ENCODE measurements at regions not wholly inside any gene's neighbourhood (a gene's known extent, or its start where the extent isn't known, plus 50 kb on each side); places are given as distances from the start of the nearest gene placed in this dataset.

GRCh38 chr2:2413525-2413924 is 82.5 kb upstream of the MYT1L start:
- ATAC-seq, result no peak
- no peak for TF ChIP-seq TSHZ2 (CRISPR knock-in tag; IDR thresholded peaks at IDR 0.05)
- no peak for TF ChIP-seq ISL1 (CRISPR knock-in tag; IDR thresholded peaks at IDR 0.05)
- TF ChIP-seq CSDC2 (CRISPR knock-in tag; IDR thresholded peaks at IDR 0.05), result no peak
- TF ChIP-seq ZNF8 (CRISPR knock-in tag; IDR thresholded peaks at IDR 0.05), result no peak
- no peak for TF ChIP-seq TCF4 (CRISPR knock-in tag; IDR thresholded peaks at IDR 0.05; ENCODE audit: borderline replicate concordance)
- no peak for TF ChIP-seq TOX (CRISPR knock-in tag; IDR thresholded peaks at IDR 0.05; ENCODE audit: borderline replicate concordance)
- no peak for TF ChIP-seq ARNTL (CRISPR knock-in tag; IDR thresholded peaks at IDR 0.05; ENCODE audit: borderline replicate concordance, low read depth)
- TF ChIP-seq POU6F1 (CRISPR knock-in tag; IDR thresholded peaks at IDR 0.05; ENCODE audit: borderline replicate concordance, low read depth), result no peak
- TF ChIP-seq BACH2 (CRISPR knock-in tag; IDR thresholded peaks at IDR 0.05; ENCODE audit: borderline replicate concordance), result no peak
- TF ChIP-seq OSR1 (CRISPR knock-in tag; IDR thresholded peaks at IDR 0.05), result no peak

GRCh38 chr2:2410987-2411386 is 79.9 kb upstream of the MYT1L start:
- ATAC-seq, result no peak
- no peak for TF ChIP-seq ESRRG (CRISPR knock-in tag; IDR thresholded peaks at IDR 0.05)

- no peak for ATAC-seq
- TF ChIP-seq TCF4 (CRISPR knock-in tag; IDR thresholded peaks at IDR 0.05; ENCODE audit: borderline replicate concordance) (no peak), OSR1 (CRISPR knock-in tag; IDR thresholded peaks at IDR 0.05) (no peak), POU6F1 (CRISPR knock-in tag; IDR thresholded peaks at IDR 0.05; ENCODE audit: borderline replicate concordance, low read depth) (no peak), ZNF565 (CRISPR knock-in tag; conservative IDR thresholded peaks at IDR 0.05; ENCODE audit: low read depth) (no peak), ESRRG (CRISPR knock-in tag; IDR thresholded peaks at IDR 0.05) (no peak), ARNTL (CRISPR knock-in tag; IDR thresholded peaks at IDR 0.05; ENCODE audit: borderline replicate concordance, low read depth) (no peak), ZNF70 (CRISPR knock-in tag; IDR thresholded peaks at IDR 0.05) (no peak)
Observed at GRCh38 chr2:2409481-2409880, 78.4 kb upstream of the MYT1L start.

GRCh38 chr2:2405780-2406179 is 74.7 kb upstream of the MYT1L start:
- ATAC-seq, result no peak
- no peak for TF ChIP-seq ZC3H10 (CRISPR knock-in tag; IDR thresholded peaks at IDR 0.05)
- no peak for TF ChIP-seq ZFP3 (CRISPR knock-in tag; IDR thresholded peaks at IDR 0.05)
- TF ChIP-seq ZNF565 (CRISPR knock-in tag; conservative IDR thresholded peaks at IDR 0.05; ENCODE audit: low read depth), result no peak
- no peak for TF ChIP-seq ZFP30 (CRISPR knock-in tag; IDR thresholded peaks at IDR 0.05)
- TF ChIP-seq TSHZ2 (CRISPR knock-in tag; IDR thresholded peaks at IDR 0.05), result no peak
- TF ChIP-seq ESRRG (CRISPR knock-in tag; IDR thresholded peaks at IDR 0.05), result no peak
- no peak for TF ChIP-seq ZNF8 (CRISPR knock-in tag; IDR thresholded peaks at IDR 0.05)
- no peak for TF ChIP-seq TCF4 (CRISPR knock-in tag; IDR thresholded peaks at IDR 0.05; ENCODE audit: borderline replicate concordance)
- TF ChIP-seq GLIS3 (CRISPR knock-in tag; IDR thresholded peaks at IDR 0.05), result no peak
- TF ChIP-seq CSRNP3 (CRISPR knock-in tag; IDR thresholded peaks at IDR 0.05), result no peak
- TF ChIP-seq RARB (CRISPR knock-in tag; IDR thresholded peaks at IDR 0.05), result no peak
- no peak for TF ChIP-seq PPARA (CRISPR knock-in tag; IDR thresholded peaks at IDR 0.05; ENCODE audit: borderline replicate concordance)
- TF ChIP-seq ISL1 (CRISPR knock-in tag; IDR thresholded peaks at IDR 0.05), result no peak
- TF ChIP-seq POU6F1 (CRISPR knock-in tag; IDR thresholded peaks at IDR 0.05; ENCODE audit: borderline replicate concordance, low read depth), result no peak
- no peak for TF ChIP-seq BACH2 (CRISPR knock-in tag; IDR thresholded peaks at IDR 0.05; ENCODE audit: borderline replicate concordance)
- no peak for TF ChIP-seq CSDC2 (CRISPR knock-in tag; IDR thresholded peaks at IDR 0.05)

Measured in SK-N-SH treated with all-trans-retinoic acid at 6 μM for 48 hours (cell line).